GM18511 (cell line): ENCODE measurements at regions not wholly inside any gene's neighbourhood (a gene's known extent, or its start where the extent isn't known, plus 50 kb on each side); places are given as distances from the start of the nearest gene placed in this dataset.
"Not testable (repeated sequence)": the region's sequence is repeated elsewhere in the genome, so short reads cannot be mapped to it uniquely, and the experiment has no call there.

Experiments
- ATAC-seq: cut with Tn5 transposase; IDR thresholded peaks from one replicate; pipeline ENCODE4 v1.9.1; 2021; ENCODE audit warnings: mild to moderate bottlenecking, moderate library complexity; ENCODE audit not compliant: unreplicated experiment

DNA sequence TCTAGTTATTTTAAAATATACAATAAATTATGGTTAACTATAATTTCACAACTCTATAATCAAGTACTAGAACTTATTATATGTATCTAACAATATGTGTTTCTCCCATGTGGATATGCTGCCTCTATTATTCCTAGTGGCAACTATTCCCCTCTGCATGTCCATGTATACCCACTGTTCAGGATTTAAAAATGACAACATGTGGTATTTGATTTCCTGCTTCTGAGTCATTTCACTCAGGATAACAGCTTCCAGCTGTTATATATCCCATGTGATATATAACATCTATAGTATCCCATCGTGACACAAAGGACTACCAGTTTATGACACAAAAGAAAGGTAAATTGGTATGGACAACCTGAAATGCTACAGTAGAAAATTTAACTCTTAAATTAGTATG, 167.4 kb upstream of the TACR3 start:
- ATAC-seq: no peak

DNA sequence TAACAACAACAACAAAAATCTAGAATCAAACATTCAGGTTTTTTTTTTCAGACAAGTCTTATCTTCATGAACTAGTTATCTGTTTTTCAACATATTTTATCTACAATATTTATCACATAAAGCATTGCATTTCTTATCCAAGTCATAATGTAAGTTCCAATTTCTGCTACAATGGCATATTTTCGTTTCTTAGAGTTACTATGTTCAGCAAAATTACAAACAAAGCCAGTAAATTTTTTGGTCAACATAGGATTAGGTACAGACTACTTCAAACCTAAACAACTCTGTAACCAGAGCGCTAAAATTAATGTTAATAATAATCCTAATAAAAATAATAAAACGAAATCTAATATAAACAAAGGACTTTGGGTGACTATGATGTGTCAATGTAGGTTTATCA, 165.4 kb upstream of the TACR3 start:
- no peak for ATAC-seq

GRCh38 chr4:103867311-103867710, 147.5 kb upstream of the TACR3 start:
- no peak for ATAC-seq

DNA sequence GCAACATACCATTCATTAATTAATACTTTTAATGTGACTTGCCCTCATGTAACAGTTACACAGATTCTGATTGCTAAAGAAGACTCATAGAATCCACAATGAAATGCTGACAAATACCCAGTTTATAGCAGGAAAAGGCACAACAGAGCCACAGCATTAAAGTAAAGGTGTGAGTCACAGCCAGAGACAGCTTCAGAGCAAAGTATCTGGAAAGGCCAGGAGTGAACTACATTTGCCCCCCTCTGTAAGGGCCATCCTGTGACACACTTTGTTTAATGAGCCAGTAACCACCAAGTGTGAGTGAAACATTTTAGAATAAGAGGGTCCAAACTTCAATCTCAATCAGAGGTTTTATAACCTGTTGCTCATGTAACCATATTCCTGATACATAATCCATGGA, 133.8 kb upstream of the TACR3 start:
- ATAC-seq: no peak

DNA sequence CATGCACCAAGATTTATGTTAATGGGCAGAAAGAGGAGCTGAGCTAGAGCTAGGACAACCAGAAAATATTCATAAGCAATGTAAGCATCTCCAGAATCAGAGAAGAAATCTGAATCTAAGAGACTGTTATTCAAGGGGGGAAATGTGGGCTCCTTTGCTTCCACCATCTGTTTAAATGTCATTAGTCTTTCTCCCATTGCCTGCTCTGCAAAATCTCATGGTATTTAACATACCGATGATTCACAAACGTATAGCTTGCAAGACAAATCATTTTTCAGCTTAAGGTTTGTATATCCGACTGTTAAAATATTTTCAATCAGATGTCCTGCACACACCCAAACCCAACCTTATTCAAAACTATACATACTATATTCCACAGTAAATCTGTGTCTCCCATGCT, 133.4 kb upstream of the TACR3 start:
- ATAC-seq: no peak

GRCh38 chr4:103845075-103845474, 125.3 kb upstream of the TACR3 start:
- ATAC-seq: no peak

- no peak for ATAC-seq
These were observed 123.0 kb upstream of the TACR3 start for GRCh38 chr4:103842637-103843239.

GRCh38 chr4:103842076-103842475, 122.3 kb upstream of the TACR3 start:
- ATAC-seq: no peak

GRCh38 chr4:103810308-103810707, 90.5 kb upstream of the TACR3 start:
- not testable (repeated sequence) for ATAC-seq

GRCh38 chr4:103802766-103803165, 83.0 kb upstream of the TACR3 start:
- no peak for ATAC-seq

GRCh38 chr4:103787057-103787456, 67.3 kb upstream of the TACR3 start:
- no peak for ATAC-seq

DNA sequence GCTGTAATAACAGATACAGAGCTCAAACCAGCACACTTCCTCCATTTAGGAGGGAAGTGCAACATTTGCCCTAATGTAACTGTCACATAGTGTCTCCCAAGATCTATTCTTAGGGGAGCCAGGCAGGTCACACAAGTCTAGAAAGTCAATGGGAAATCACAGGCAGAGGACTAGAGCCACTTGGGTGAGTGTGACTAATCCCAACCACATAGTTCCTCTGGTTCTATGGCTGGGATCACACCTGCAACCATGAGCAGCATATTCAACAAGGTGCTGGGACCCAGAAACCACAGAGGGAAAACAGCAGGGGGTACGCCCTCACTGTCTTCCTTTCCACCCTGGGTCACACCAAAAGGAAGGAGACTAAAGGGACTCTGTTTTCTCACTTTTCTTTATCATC, 66.8 kb upstream of the TACR3 start:
- ATAC-seq: no peak

DNA sequence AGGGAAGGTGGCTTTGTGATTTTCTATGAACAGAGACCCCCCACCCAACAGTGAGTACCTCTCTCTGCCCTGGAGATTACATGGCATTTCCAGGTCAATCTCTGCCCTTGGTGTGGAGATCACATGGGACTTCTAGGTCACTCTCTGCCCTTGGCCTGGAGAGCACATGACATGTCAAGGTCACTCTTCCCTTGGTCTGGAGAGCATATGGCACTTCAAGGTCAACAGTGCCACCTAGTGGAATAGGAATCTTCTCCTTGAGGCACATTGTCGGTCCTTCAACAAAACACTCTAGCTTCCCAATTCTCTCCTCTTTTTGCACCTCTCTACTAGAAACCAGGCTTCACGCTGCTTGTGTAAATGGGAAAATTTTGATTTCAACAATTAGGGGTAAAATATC, 66.2 kb upstream of the TACR3 start:
- ATAC-seq: peak; percentile 76

GRCh38 chr4:103778221-103778620, 58.4 kb upstream of the TACR3 start:
- ATAC-seq: no peak

GRCh38 chr4:103774326-103774825, 54.6 kb upstream of the TACR3 start:
- no peak for ATAC-seq

DNA sequence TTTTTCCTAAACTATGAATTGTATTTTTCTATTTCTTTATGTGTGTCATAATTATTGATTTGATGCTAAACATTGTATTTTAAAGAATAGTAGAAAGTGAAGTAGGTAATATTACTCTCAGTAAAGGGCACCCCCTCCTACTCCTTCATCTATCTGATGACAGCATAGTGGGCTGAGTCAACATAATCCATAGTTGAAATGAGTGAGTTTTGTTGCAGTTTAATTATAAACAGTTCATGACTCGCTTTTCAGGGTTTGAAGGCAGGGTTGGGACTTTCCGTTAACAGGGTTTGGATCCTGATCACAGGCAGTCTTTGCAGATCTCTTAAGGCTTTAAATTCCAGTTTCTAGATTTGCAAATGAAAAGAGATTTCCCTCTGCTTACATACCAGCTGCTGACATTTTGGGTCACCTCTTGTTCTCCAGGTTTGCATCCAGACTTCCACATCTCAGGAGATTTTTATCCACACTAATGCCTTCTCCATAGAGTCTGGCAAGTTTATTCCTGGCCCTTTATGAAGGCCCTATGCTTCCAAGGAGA, 54.0 kb upstream of the TACR3 start:
- no peak for ATAC-seq
